ENCODE measurements at regions not wholly inside any gene's neighbourhood (a gene's known extent, or its start where the extent isn't known, plus 50 kb on each side); places are given as distances from the start of the nearest gene placed in this dataset.
"Not testable (repeated sequence)": the region's sequence is repeated elsewhere in the genome, so short reads cannot be mapped to it uniquely, and the experiment has no call there.

GRCh38 chr1:104189207-104189606 lies 439.5 kb downstream of the AMY1C start:
- TF ChIP-seq CTCF (IDR thresholded peaks at IDR 0.05; ENCODE audit: low read depth, low read length) (no peak), MYC (IDR thresholded peaks at IDR 0.05; ENCODE audit: low read depth, low read length) (no peak), POLR2A (IDR thresholded peaks at IDR 0.05; ENCODE audit: extremely low read depth, insufficient read length) (no peak)
- TF ChIP-seq, protein P1, sequence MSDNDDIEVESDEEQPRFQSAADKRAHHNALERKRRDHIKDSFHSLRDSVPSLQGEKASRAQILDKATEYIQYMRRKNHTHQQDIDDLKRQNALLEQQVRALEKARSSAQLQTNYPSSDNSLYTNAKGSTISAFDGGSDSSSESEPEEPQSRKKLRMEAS (IDR thresholded peaks at IDR 0.05; ENCODE audit: low read depth, low read length): no peak
- DNase-seq (ENCODE audit: low read depth): no peak
- H3K4me3 ChIP-seq (ENCODE audit: low read depth, low read length): no peak overlapping the region

DNA sequence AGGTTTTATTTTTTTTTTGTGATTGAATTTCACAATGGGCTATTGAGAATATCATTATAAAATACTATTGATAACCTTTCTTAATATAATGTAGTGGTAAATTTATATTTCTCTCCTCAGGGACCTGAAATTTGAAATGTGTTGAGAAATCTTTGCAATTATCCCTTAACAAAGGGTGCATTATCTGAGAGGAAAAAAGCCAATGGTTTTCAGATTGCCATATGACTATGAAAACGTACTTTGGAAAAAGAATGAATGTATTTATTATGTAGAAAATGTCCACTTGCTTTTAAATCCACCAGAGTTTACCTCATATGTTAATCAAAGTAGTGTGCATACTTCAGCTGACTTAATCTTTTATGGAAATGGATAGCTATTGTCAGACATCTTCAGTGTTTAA lies 441.1 kb downstream of the AMY1C start:
- TF ChIP-seq CTCF (IDR thresholded peaks at IDR 0.05; ENCODE audit: low read depth, low read length): no peak
- TF ChIP-seq MYC (IDR thresholded peaks at IDR 0.05; ENCODE audit: low read depth, low read length): no peak
- TF ChIP-seq POLR2A (IDR thresholded peaks at IDR 0.05; ENCODE audit: extremely low read depth, insufficient read length): no peak
- TF ChIP-seq, protein P1 (IDR thresholded peaks at IDR 0.05; ENCODE audit: low read depth, low read length): no peak
- no peak overlapping the region for H3K4me3 ChIP-seq (ENCODE audit: low read depth, low read length)
- DNase-seq (ENCODE audit: low read depth): no peak

DNA sequence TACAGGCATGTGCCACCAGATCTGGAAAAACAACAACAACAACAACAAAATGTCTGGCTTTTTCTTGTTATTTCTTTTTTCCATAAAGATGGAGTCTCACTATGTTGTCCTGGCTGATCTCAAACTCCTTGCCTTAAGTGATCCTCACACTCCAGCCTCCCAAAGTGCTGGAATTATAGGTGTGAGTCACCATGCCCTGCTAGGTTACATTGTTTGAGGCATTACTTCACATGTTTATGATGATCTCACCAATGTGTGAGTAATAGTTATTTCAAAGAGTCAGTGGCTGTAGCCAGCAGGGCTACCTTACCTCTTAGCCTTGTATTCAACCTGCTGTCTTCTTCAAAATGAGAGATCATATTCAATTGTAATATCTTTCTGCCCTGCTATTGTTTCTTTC lies 445.7 kb downstream of the AMY1C start:
- TF ChIP-seq, protein P1 (IDR thresholded peaks at IDR 0.05; ENCODE audit: low read depth, low read length): no peak
- TF ChIP-seq POLR2A (IDR thresholded peaks at IDR 0.05; ENCODE audit: extremely low read depth, insufficient read length) (no peak), CTCF (IDR thresholded peaks at IDR 0.05; ENCODE audit: low read depth, low read length) (no peak), MYC (IDR thresholded peaks at IDR 0.05; ENCODE audit: low read depth, low read length) (no peak)
- no peak overlapping the region for H3K4me3 ChIP-seq (ENCODE audit: low read depth, low read length)
- DNase-seq (ENCODE audit: low read depth): no peak

DNA sequence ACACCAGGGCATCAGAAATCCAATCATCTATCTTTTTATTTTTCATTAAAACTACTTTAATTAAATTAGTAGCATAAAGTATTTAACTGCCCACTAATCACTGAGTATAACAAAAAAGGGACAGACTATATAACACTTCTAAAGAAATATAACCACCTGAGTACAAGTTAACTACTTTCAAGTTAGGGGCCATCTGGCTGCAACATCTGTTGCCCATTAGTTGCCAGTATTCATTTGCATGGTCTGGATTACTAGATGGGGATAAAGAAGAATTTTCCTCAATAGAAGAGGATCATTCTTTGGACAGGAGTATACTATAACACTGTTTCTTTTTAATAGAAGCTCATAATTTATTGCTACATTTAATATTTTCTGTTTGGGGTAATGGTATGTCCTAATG lies 446.4 kb downstream of the AMY1C start:
- DNase-seq (ENCODE audit: low read depth): no peak
- no peak overlapping the region for H3K4me3 ChIP-seq (ENCODE audit: low read depth, low read length)
- TF ChIP-seq POLR2A (IDR thresholded peaks at IDR 0.05; ENCODE audit: extremely low read depth, insufficient read length) (no peak), CTCF (IDR thresholded peaks at IDR 0.05; ENCODE audit: low read depth, low read length) (no peak), MYC (IDR thresholded peaks at IDR 0.05; ENCODE audit: low read depth, low read length) (no peak)
- TF ChIP-seq, protein P1 (IDR thresholded peaks at IDR 0.05; ENCODE audit: low read depth, low read length): no peak

- H3K4me3 ChIP-seq (ENCODE audit: low read depth, low read length): no peak overlapping the region
- DNase-seq (ENCODE audit: low read depth): no peak
- TF ChIP-seq CTCF (IDR thresholded peaks at IDR 0.05; ENCODE audit: low read depth, low read length): no peak
- TF ChIP-seq, protein P1 (IDR thresholded peaks at IDR 0.05; ENCODE audit: low read depth, low read length): no peak
- TF ChIP-seq POLR2A (IDR thresholded peaks at IDR 0.05; ENCODE audit: extremely low read depth, insufficient read length): no peak
These were observed 447.8 kb downstream of the AMY1C start for GRCh38 chr1:104197516-104197915.

- TF ChIP-seq CTCF (IDR thresholded peaks at IDR 0.05; ENCODE audit: low read depth, low read length) (no peak), MYC (IDR thresholded peaks at IDR 0.05; ENCODE audit: low read depth, low read length) (no peak), POLR2A (IDR thresholded peaks at IDR 0.05; ENCODE audit: extremely low read depth, insufficient read length) (no peak)
- TF ChIP-seq, protein P1 (IDR thresholded peaks at IDR 0.05; ENCODE audit: low read depth, low read length): no peak
- no peak for DNase-seq (ENCODE audit: low read depth)
- H3K4me3 ChIP-seq (ENCODE audit: low read depth, low read length): no peak overlapping the region
These were observed 462.5 kb downstream of the AMY1C start for GRCh38 chr1:104212239-104212638.

- not testable (repeated sequence) for H3K4me3 ChIP-seq (ENCODE audit: low read depth, low read length); DNase-seq (ENCODE audit: low read depth)
These were observed 467.8 kb downstream of the AMY1C start for GRCh38 chr1:104217395-104217986.
